ENCODE measurements at regions not wholly inside any gene's neighbourhood (a gene's known extent, or its start where the extent isn't known, plus 50 kb on each side); places are given as distances from the start of the nearest gene placed in this dataset.

GRCh38 chr6:82761674-82762345, 303.8 kb downstream of the UBE3D start:
- no peak for DNase-seq
- WGBS (ENCODE audit: low lambda C conversion rate), result 76% methylated on average over 2 of the region's 2 CpGs
- H3K9ac ChIP-seq, result no peak overlapping the region
- H3K79me2 ChIP-seq (ENCODE audit: insufficient read depth), result no peaks in the 10 kb centered on the region
- no peak overlapping the region for H3K27ac ChIP-seq (ENCODE audit: low read depth in 2 of 2, low read length in 1 of 2)
- TF ChIP-seq TAF1 (IDR thresholded peaks at IDR 0.05; ENCODE audit: borderline replicate concordance, low read depth, low read length), result no peak
- no peak for TF ChIP-seq TCF12 (IDR thresholded peaks at IDR 0.05)
- no peak for TF ChIP-seq EP300 (IDR thresholded peaks at IDR 0.05; ENCODE audit: borderline replicate concordance in 1 of 2, low read depth in 1 of 2, low read length in 1 of 2)
- TF ChIP-seq MAX (IDR thresholded peaks at IDR 0.05; ENCODE audit: low read depth), result no peak
- no peak for TF ChIP-seq RFX5 (IDR thresholded peaks at IDR 0.05; ENCODE audit: low read length)
- no peak for TF ChIP-seq CHD2 (IDR thresholded peaks at IDR 0.05; ENCODE audit: low read length, partially characterized antibody)
- no peak for TF ChIP-seq ELF1 (IDR thresholded peaks at IDR 0.05)
- no peak for TF ChIP-seq NFIC (IDR thresholded peaks at IDR 0.05; ENCODE audit: borderline replicate concordance)
- no peak for TF ChIP-seq REST (IDR thresholded peaks at IDR 0.05; ENCODE audit: low read depth, low read length)
- TF ChIP-seq GABPA (IDR thresholded peaks at IDR 0.05; ENCODE audit: low read depth), result no peak
- no peak for TF ChIP-seq FOXM1 (IDR thresholded peaks at IDR 0.05; ENCODE audit: low read depth)
- TF ChIP-seq NRF1 (IDR thresholded peaks at IDR 0.05; ENCODE audit: low read depth, low read length), result no peak
- no peak for TF ChIP-seq MEF2A (IDR thresholded peaks at IDR 0.05; ENCODE audit: borderline replicate concordance, low read depth)
- TF ChIP-seq GATA2 (CRISPR knock-in tag; IDR thresholded peaks at IDR 0.05), result no peak
- TF ChIP-seq YY1 (IDR thresholded peaks at IDR 0.05; ENCODE audit: low read depth), result no peak
- TF ChIP-seq, protein P1, sequence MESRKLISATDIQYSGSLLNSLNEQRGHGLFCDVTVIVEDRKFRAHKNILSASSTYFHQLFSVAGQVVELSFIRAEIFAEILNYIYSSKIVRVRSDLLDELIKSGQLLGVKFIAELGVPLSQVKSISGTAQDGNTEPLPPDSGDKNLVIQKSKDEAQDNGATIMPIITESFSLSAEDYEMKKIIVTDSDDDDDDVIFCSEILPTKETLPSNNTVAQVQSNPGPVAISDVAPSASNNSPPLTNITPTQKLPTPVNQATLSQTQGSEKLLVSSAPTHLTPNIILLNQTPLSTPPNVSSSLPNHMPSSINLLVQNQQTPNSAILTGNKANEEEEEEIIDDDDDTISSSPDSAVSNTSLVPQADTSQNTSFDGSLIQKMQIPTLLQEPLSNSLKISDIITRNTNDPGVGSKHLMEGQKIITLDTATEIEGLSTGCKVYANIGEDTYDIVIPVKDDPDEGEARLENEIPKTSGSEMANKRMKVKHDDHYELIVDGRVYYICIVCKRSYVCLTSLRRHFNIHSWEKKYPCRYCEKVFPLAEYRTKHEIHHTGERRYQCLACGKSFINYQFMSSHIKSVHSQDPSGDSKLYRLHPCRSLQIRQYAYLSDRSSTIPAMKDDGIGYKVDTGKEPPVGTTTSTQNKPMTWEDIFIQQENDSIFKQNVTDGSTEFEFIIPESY (IDR thresholded peaks at IDR 0.05; ENCODE audit: borderline replicate concordance, low read depth), result no peak
- TF ChIP-seq RAD21 (IDR thresholded peaks at IDR 0.05; ENCODE audit: low read length), result no peak
- no peaks in the 10 kb centered on the region for H3K9me2 ChIP-seq
- H3K4me2 ChIP-seq, result no peak overlapping the region
- H2AFZ ChIP-seq (ENCODE audit: low read depth), result peak overlapping the region; percentile 63
- H4K20me1 ChIP-seq (ENCODE audit: insufficient read depth), result no peaks in the 10 kb centered on the region
- H3K4me3 ChIP-seq (ENCODE audit: low read depth in 2 of 2, low read length in 1 of 2), result no peak overlapping the region
- H3F3A ChIP-seq (replicated peaks; ENCODE audit: insufficient read depth), result no peaks in the 10 kb centered on the region
- H3K9me3 ChIP-seq, result no peaks in the 10 kb centered on the region
- H3K36me3 ChIP-seq (replicated peaks in 1 of 2; ENCODE audit: control insufficient read depth in 1 of 2, insufficient read depth in 2 of 2, low read length in 1 of 2), result no peaks in the 10 kb centered on the region
- POLR2A ChIA-PET, result no interaction called here
- H3K4me1 ChIP-seq (ENCODE audit: control insufficient read depth in 1 of 2, insufficient read depth in 2 of 2, low read depth in 1 of 2, low read length in 1 of 2), result no peaks in the 10 kb centered on the region; a peak in 1 of 4 replicates
- CTCF ChIA-PET, result interaction anchor here (0.8 kb wide), 1 partner anchor 12 kb away, joined by 3 read pairs; no protein-coding TSS in a partner anchor
- H3K27me3 ChIP-seq (ENCODE audit: insufficient read depth), result no peaks in the 10 kb centered on the region

Data from SK-N-SH (cell line).